HG03066 (cell line): ENCODE measurements at regions not wholly inside any gene's neighbourhood (a gene's known extent, or its start where the extent isn't known, plus 50 kb on each side); places are given as distances from the start of the nearest gene placed in this dataset.
"Not testable (repeated sequence)": the region's sequence is repeated elsewhere in the genome, so short reads cannot be mapped to it uniquely, and the experiment has no call there.

Experiments
- ATAC-seq: cut with Tn5 transposase; IDR thresholded peaks from one replicate; pipeline ENCODE4 v1.9.1; 2021; ENCODE audit warnings: low read depth; ENCODE audit not compliant: unreplicated experiment

GRCh38 chr5:99368726-99369125 is 439.9 kb upstream of the CHD1 start:
- no peak for ATAC-seq

- ATAC-seq, result no peak
Measured at GRCh38 chr5:99355881-99356280, 427.1 kb upstream of the CHD1 start.

- no peak for ATAC-seq
Measured at GRCh38 chr5:99349787-99350186, 421.0 kb upstream of the CHD1 start.

GRCh38 chr5:99348597-99348996 is 419.8 kb upstream of the CHD1 start:
- ATAC-seq, result no peak

- not testable (repeated sequence) for ATAC-seq
Measured at GRCh38 chr5:99339758-99340157, 411.0 kb upstream of the CHD1 start.

GRCh38 chr5:99334936-99335335 is 406.1 kb upstream of the CHD1 start:
- no peak for ATAC-seq

- ATAC-seq, result no peak
Measured at GRCh38 chr5:99331061-99331460, 402.3 kb upstream of the CHD1 start.

- no peak for ATAC-seq
Measured at GRCh38 chr5:99320436-99320835, 391.6 kb upstream of the CHD1 start.

GRCh38 chr5:99317136-99317535 is 388.3 kb upstream of the CHD1 start:
- ATAC-seq, result no peak

GRCh38 chr5:99316484-99316883 is 387.7 kb upstream of the CHD1 start:
- no peak for ATAC-seq

- ATAC-seq, result no peak
Measured at GRCh38 chr5:99315413-99316183, 386.8 kb upstream of the CHD1 start.

- ATAC-seq, result no peak
Measured at GRCh38 chr5:99314721-99315120, 385.9 kb upstream of the CHD1 start.

GRCh38 chr5:99308131-99308530 is 379.3 kb upstream of the CHD1 start:
- ATAC-seq, result no peak

GRCh38 chr5:99305045-99305580 is 376.3 kb upstream of the CHD1 start:
- ATAC-seq, result no peak

GRCh38 chr5:99285606-99286005 is 356.8 kb upstream of the CHD1 start:
- no peak for ATAC-seq

- no peak for ATAC-seq
Measured at GRCh38 chr5:99275128-99275527, 346.3 kb upstream of the CHD1 start.

GRCh38 chr5:99272576-99272975 is 343.8 kb upstream of the CHD1 start:
- ATAC-seq, result no peak

GRCh38 chr5:99258819-99259218 is 330.0 kb upstream of the CHD1 start:
- ATAC-seq, result no peak

GRCh38 chr5:99248066-99248465 is 319.3 kb upstream of the CHD1 start:
- ATAC-seq, result no peak

- ATAC-seq, result no peak
Measured at GRCh38 chr5:99247346-99247745, 318.5 kb upstream of the CHD1 start.

- ATAC-seq, result no peak
Measured at GRCh38 chr5:99243111-99243510, 314.3 kb upstream of the CHD1 start.

- ATAC-seq, result no peak
Measured at GRCh38 chr5:99239826-99240360, 311.1 kb upstream of the CHD1 start.
